ENCODE measurements at regions not wholly inside any gene's neighbourhood (a gene's known extent, or its start where the extent isn't known, plus 50 kb on each side); places are given as distances from the start of the nearest gene placed in this dataset.

- DNase-seq (ENCODE audit: low read depth in 3 of 3, low spot score in 2 of 3), result no peak
These were observed 288.3 kb downstream of the TGFB2 start for GRCh38 chr1:218633238-218633988.

GRCh38 chr1:218634212-218634611 is 289.1 kb downstream of the TGFB2 start:
- no peak for DNase-seq (ENCODE audit: low read depth in 3 of 3, low spot score in 2 of 3)

- DNase-seq (ENCODE audit: low read depth in 3 of 3, low spot score in 2 of 3), result no peak
These were observed 291.4 kb downstream of the TGFB2 start for GRCh38 chr1:218636548-218636947.

- no peak for DNase-seq (ENCODE audit: low read depth in 3 of 3, low spot score in 2 of 3)
These were observed 295.0 kb downstream of the TGFB2 start for GRCh38 chr1:218640173-218640572.

- no peak for DNase-seq (ENCODE audit: low read depth in 3 of 3, low spot score in 2 of 3)
These were observed 297.2 kb downstream of the TGFB2 start for GRCh38 chr1:218642033-218642948.

- no peak for DNase-seq (ENCODE audit: low read depth in 3 of 3, low spot score in 2 of 3)
These were observed 298.1 kb downstream of the TGFB2 start for GRCh38 chr1:218643281-218643680.

GRCh38 chr1:218643926-218644325 is 298.8 kb downstream of the TGFB2 start:
- DNase-seq (ENCODE audit: low read depth in 3 of 3, low spot score in 2 of 3), result no peak

GRCh38 chr1:218646288-218646687 is 301.2 kb downstream of the TGFB2 start:
- no peak for DNase-seq (ENCODE audit: low read depth in 3 of 3, low spot score in 2 of 3)

- no peak for DNase-seq (ENCODE audit: low read depth in 3 of 3, low spot score in 2 of 3)
These were observed 311.3 kb downstream of the TGFB2 start for GRCh38 chr1:218656301-218657037.

GRCh38 chr1:218658269-218658668 is 313.1 kb downstream of the TGFB2 start:
- DNase-seq (ENCODE audit: low read depth in 3 of 3, low spot score in 2 of 3), result no peak

- DNase-seq (ENCODE audit: low read depth in 3 of 3, low spot score in 2 of 3), result no peak
These were observed 313.8 kb downstream of the TGFB2 start for GRCh38 chr1:218658899-218659298.

GRCh38 chr1:218659911-218660677 is 315.0 kb downstream of the TGFB2 start:
- DNase-seq (ENCODE audit: low read depth in 3 of 3, low spot score in 2 of 3), result no peak

- DNase-seq (ENCODE audit: low read depth in 3 of 3, low spot score in 2 of 3), result no peak
These were observed 315.5 kb downstream of the TGFB2 start for GRCh38 chr1:218660678-218661053.

GRCh38 chr1:218661411-218661810 is 316.3 kb downstream of the TGFB2 start:
- no peak for DNase-seq (ENCODE audit: low read depth in 3 of 3, low spot score in 2 of 3)

- no peak for DNase-seq (ENCODE audit: low read depth in 3 of 3, low spot score in 2 of 3)
These were observed 319.4 kb downstream of the TGFB2 start for GRCh38 chr1:218664385-218665170.

GRCh38 chr1:218665221-218665620 is 320.1 kb downstream of the TGFB2 start:
- DNase-seq (ENCODE audit: low read depth in 3 of 3, low spot score in 2 of 3), result no peak

- DNase-seq (ENCODE audit: low read depth in 3 of 3, low spot score in 2 of 3), result no peak
These were observed 321.1 kb downstream of the TGFB2 start for GRCh38 chr1:218666263-218666662.

GRCh38 chr1:218667781-218668516 is 322.8 kb downstream of the TGFB2 start:
- peak; percentile 19 to 40 (median 25) for DNase-seq (ENCODE audit: low read depth in 3 of 3, low spot score in 2 of 3)

GRCh38 chr1:218669431-218669830 is 324.3 kb downstream of the TGFB2 start:
- no peak for DNase-seq (ENCODE audit: low read depth in 3 of 3, low spot score in 2 of 3)

Data from right renal cortex interstitium (tissue), 3 donors.